Muscle of leg (tissue), 3 donors: ENCODE measurements at regions not wholly inside any gene's neighbourhood (a gene's known extent, or its start where the extent isn't known, plus 50 kb on each side); places are given as distances from the start of the nearest gene placed in this dataset.

Experiments
- DNase-seq: peaks from one replicate; pipeline ENCODE4 v3.0.0; 2013
- H3K27ac ChIP-seq: one replicate; pipeline ENCODE4 v1.5.1; 2013; ENCODE audit warnings: mild to moderate bottlenecking, low read length, control low read depth
- H3K27me3 ChIP-seq: one replicate; pipeline ENCODE4 v1.6.1; 2013; ENCODE audit warnings: low read length; ENCODE audit not compliant: control insufficient read depth, insufficient read depth
- H3K36me3 ChIP-seq: one replicate; pipeline ENCODE4 v1.6.1; 2013; ENCODE audit warnings: low read length; ENCODE audit not compliant: control insufficient read depth, insufficient read depth
- H3K4me1 ChIP-seq: one replicate; pipeline ENCODE4 v1.6.1; 2013; ENCODE audit warnings: low read length; ENCODE audit not compliant: control insufficient read depth, insufficient read depth
- H3K4me3 ChIP-seq: one replicate; pipeline ENCODE4 v1.5.1; 2013; ENCODE audit warnings: low read length, control low read depth
- H3K9me3 ChIP-seq: replicated peaks from 2 replicates; pipeline ENCODE4 v1.6.1; 2013; ENCODE audit warnings: low read depth, low read length; ENCODE audit not compliant: control insufficient read depth
- WGBS: methylation state at CpG from one replicate; pipeline ENCODE4 v1.1.5; 2013; ENCODE audit warnings: missing lambda C conversion rate; ENCODE audit not compliant: insufficient coverage; 5-methylcytosine and 5-hydroxymethylcytosine counted together

GRCh38 chr19:37829526-37829925 lies 50.1 kb upstream of the ZNF573 start:
- peaks cover 79% of the 10 kb centered on the region for H3K9me3 ChIP-seq
- no peak overlapping the region for H3K4me3 ChIP-seq
- 94% methylated on average over 5 of the region's 6 CpGs for WGBS

More at GRCh38 chr19:37829526-37829925, 50.1 kb upstream of the ZNF573 start:
- H3K36me3 ChIP-seq: peaks cover 5% of the 10 kb centered on the region
- no peak overlapping the region for H3K27ac ChIP-seq
- H3K4me1 ChIP-seq: no peaks in the 10 kb centered on the region
- H3K27me3 ChIP-seq: no peaks in the 10 kb centered on the region
- no peak for DNase-seq
